HG02884 (cell line): ENCODE measurements at regions not wholly inside any gene's neighbourhood (a gene's known extent, or its start where the extent isn't known, plus 50 kb on each side); places are given as distances from the start of the nearest gene placed in this dataset.
"Not testable (repeated sequence)": the region's sequence is repeated elsewhere in the genome, so short reads cannot be mapped to it uniquely, and the experiment has no call there.

Experiments
- ATAC-seq: cut with Tn5 transposase; IDR thresholded peaks from one replicate; pipeline ENCODE4 v1.9.1; 2021; ENCODE audit warnings: mild to moderate bottlenecking, moderate library complexity; ENCODE audit not compliant: unreplicated experiment

- no peak for ATAC-seq
These were observed 153.3 kb upstream of the ZSWIM2 start for GRCh38 chr2:187002242-187002641.

DNA sequence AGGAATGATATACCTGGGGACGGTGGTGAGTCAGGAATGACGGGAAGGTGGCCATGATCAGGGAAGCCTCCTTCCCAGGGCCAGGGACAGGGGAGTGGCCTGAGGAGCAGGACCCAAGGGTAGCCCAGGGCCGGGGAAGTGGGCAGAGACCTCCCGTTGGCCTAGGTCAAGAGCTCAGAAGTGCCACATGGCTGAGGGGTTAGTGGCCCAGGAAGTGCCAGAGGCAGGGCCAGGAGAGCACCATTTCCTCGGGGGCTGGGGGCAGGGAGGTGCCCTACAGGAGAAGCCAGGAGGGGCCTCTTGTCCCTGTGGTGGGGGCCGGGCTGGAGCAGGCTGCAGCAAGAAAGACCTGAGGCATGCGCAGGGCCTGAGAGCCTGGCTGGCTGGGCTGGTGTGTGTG is 152.3 kb upstream of the ZSWIM2 start:
- no peak for ATAC-seq

GRCh38 chr2:186995092-186995491 is 146.1 kb upstream of the ZSWIM2 start:
- peak; percentile 83 for ATAC-seq

DNA sequence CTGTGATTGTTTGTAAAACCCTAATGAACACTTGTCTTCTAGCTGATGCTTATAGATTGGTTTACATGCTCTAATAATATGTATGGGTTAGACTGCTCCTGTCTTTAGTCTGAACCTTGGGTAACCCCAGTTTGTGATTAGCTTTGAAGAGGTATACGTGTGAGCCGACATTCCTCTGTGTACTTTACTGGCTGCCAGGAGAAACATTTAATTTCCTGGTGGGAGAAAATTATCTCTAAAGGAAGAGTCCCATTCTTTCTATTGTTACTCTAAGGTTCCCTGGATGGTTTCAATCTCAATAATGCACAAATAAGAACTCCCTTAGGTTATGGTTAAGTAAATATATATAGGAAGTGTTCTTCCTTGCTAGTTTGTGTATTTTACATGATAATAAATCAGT is 143.6 kb upstream of the ZSWIM2 start:
- ATAC-seq, result no peak

- ATAC-seq, result no peak
These were observed 142.9 kb upstream of the ZSWIM2 start for GRCh38 chr2:186991766-186992417.

GRCh38 chr2:186984966-186985365 is 136.0 kb upstream of the ZSWIM2 start:
- ATAC-seq, result no peak

DNA sequence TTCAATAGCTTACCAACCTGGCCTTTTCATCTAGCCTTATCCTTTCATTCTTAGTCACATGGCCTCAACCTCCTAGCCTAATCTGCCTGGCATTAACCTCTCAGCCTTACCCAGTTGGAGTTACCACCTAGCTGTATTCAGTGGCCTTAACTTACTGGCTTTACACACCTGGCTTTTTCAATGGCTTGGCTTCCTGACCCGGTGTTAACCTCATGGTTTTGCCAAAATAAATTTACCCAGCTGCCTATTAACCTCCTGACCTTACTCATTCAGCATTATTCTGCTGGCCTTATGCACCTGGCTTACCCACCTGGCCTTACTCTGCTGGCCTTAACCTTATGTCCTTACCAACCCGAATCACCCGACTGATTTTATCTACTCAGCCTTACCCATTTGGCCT is 135.5 kb upstream of the ZSWIM2 start:
- no peak for ATAC-seq

DNA sequence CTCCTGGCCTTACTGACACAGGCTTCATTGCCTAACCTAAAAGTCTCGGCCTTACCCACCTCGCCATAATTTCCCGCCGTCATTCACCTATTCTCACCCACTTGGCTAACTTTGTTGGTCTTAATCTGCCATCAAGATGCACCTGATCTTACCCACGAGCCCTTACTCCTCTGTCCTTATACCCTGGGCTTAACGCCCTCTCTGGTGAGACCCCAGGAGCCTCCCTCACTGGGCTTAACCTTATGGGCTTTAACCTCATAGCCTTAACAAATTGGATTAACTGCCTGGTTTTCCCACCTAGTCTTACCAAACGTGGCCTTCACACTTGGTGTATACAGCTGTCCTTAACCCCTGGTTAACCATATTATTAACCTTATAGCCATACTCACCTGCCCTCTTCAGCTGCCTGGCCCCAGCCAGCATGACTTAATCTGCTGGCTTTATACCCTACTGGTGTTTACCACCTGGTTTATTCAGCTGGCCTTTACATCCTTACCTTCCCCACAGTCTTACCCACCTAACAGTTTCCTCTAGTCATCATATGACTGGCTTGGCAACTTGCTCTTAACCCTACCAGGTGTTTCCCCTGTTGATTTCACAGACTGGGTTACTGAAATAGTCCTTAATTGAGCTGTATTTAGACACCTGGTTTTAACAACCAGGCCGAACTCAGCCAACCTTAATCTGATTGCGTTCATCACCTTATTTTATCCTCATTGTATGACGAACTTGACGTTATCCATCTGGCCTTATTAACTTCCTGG is 132.0 kb upstream of the ZSWIM2 start:
- ATAC-seq, result no peak

DNA sequence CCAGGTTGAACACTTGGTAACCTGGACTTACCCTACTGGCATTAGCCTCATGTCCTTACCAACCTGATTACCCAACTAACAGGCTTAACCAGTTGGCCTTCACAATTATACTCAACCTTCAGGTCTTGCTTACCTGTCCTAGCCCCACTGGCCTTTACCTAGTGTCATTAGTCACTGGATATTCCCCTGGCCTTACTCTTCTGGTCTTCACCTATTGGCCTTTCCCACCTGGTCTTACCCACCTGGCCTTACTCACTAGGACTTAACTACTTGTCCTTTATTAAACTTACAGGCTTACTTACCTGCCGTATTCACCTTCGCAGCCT is 131.1 kb upstream of the ZSWIM2 start:
- ATAC-seq, result no peak

- no peak for ATAC-seq
These were observed 130.6 kb upstream of the ZSWIM2 start for GRCh38 chr2:186979439-186980116.

- peak; percentile 55 for ATAC-seq
These were observed 128.6 kb upstream of the ZSWIM2 start for GRCh38 chr2:186977433-186978045.

DNA sequence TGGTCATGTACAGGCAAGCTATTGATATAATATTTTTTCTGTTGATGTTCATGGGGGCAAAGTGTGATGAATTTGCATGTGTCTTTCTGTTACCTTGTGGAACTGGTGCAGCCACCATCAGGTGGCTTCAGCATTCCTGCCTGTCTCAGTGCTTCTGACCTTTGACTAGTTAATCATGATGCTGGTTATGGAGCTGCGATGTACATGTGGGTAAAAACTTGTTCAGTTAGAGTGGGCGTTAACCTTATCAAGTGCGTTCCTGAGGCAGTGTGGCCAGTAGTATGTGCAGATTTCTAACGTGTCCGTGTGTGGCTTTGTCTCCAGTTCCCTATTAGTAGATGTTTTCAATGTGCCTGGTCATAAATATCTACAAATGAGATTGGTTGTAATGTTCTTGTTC is 127.4 kb upstream of the ZSWIM2 start:
- ATAC-seq, result no peak

DNA sequence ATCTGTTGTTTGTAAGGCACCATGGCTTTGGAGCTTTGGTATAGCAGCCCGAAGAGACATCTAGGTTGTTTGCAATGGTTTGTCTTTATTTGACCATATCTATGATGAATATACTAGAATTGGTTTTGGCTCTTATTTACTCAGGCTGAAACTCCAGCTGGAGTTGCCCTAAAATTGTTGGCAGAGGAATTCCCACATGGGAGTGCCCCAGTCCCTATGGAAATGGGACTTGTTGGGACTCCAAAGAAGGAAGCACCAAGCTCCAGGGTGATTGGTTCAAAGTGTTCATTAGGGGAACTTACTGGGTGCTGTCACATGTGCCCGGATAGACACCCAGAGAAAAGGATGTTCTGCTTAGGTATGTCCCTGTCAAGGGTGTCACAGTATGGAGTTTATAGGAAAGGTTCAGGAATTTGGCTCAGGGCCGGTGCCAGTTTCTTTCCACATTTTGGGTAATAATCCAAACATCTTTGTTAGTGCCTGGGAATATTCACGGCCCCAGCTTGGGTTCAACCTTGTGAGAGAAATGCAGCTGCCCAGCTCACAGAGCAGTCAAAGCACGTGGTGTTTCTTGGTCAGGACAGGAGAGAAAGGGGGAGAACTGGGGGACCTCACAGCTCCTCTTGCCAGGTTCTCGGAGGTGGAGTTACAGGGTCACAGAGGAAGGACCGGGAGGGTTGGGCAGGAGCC is 123.5 kb upstream of the ZSWIM2 start:
- no peak for ATAC-seq

- peak; percentile 85 for ATAC-seq
These were observed 119.3 kb upstream of the ZSWIM2 start for GRCh38 chr2:186968277-186968676.

DNA sequence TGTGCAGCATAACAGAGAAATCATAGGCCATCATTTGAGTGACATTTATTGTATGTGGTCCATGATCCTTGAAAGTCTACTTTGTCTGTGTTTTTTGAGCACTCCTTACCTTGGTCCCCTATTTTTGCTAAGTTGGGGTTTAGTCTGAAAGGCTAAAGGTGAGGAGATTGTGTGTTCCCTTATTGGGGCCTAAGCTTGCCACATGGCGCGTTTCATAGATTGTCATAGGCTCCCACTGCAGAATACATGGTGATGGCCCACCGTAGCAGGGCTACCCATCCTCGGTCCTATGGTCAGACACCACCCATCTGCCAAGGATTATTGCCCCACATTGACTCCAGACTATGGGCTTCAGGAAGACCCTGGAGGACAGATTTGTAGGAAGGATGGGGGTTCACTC is 117.0 kb upstream of the ZSWIM2 start:
- ATAC-seq, result no peak

DNA sequence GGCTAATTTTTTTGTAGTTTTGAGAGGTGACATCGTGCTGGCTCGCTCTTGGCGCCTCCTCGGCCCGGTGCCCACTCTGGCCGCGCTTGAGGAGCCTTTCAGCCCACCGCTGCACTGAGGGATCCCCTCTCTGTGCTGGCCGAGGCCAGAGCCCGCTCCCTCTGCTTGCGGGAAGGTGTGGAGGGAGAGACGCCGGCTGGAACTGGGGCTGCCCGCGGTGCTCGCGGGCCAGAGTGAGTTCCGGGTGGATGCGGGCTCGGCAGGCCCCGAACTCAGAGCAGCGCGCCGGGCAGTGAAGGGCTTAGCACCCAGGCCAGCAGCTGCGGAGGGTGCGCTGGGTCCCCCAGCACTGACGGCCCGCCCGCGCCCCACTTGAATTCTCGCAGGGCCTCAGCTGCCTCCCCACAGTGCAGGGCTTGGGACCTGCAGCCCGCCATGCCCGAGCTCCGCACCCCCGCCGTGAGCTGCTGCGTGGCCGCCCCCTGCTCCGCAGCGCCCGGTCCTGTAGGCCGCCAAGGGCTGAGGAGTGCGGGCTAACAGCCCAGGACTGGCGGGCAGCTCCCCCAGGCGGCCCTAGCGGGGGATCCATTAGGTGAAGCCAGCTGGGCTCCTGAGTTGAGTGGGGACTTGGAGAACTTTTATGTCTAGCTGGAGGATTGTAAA is 113.2 kb upstream of the ZSWIM2 start:
- no peak for ATAC-seq

- not testable (repeated sequence) for ATAC-seq
These were observed 111.3 kb upstream of the ZSWIM2 start for GRCh38 chr2:186960241-186960640.

DNA sequence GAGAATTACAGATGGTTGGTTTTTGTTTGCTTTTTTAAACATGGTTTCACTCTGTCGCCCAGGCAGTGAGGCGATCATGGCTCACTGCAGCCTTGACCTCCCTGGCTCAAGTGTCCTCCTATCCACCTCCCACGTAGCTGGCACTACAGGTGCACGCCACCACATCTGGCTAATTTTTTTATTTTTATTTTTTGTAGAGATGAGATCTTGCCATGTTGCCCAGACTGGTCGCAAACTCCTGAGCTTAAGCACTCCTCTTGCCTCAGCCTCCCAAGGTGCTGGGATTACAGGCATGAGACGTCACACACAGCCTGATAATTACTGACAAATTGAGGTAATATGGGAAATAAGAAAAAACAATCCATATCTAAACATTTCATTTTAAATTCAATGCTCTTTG is 110.5 kb upstream of the ZSWIM2 start:
- no peak for ATAC-seq

GRCh38 chr2:186950694-186951093 is 101.7 kb upstream of the ZSWIM2 start:
- no peak for ATAC-seq

GRCh38 chr2:186949726-186950256 is 100.8 kb upstream of the ZSWIM2 start:
- no peak for ATAC-seq
